ENCODE measurements at regions not wholly inside any gene's neighbourhood (a gene's known extent, or its start where the extent isn't known, plus 50 kb on each side); places are given as distances from the start of the nearest gene placed in this dataset.

DNA sequence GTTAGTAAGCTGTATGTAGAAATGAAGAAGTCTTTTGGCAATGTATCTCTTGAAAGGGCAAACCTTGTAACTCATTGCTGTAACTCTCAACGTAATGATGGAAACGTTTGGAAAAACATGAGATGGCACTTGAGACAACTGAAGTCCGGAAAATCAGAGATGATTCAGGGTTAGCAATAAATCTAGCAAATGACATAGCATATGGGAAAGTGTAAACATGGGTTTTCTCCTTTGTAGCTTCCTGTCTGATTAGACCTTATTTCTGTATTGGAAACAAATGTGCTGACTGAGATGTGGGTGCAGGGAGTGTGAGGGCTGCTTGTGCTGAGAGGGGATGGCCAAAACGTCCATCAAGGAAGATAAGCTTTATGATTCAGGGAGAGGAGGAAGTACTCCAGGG, 110.7 kb upstream of the FAM20A start:
- H3K79me2 ChIP-seq (ENCODE audit: control insufficient read depth, insufficient read depth, low read length), result no peaks in the 10 kb centered on the region
- no peak overlapping the region for H2AFZ ChIP-seq (ENCODE audit: control insufficient read depth, low read depth, low read length)
- H4K20me1 ChIP-seq (ENCODE audit: control insufficient read depth, insufficient read depth), result no peaks in the 10 kb centered on the region
- ATAC-seq, result no peak
- ChIA-PET RAD21 (ENCODE audit: unreplicated experiment) (interaction anchor here (0.7 kb wide), 1 partner anchor 52 kb away, joined by 3 read pairs; no protein-coding TSS in a partner anchor), SMC1A (ENCODE audit: uncharacterized antibody, unreplicated experiment) (no interaction called here), CTCF (no interaction called here), POLR2A (no interaction called here)
- no peak overlapping the region for H3K9ac ChIP-seq (ENCODE audit: control insufficient read depth, insufficient read depth, low read length)
- H3K4me1 ChIP-seq (ENCODE audit: control insufficient read depth, insufficient read depth, low read length), result no peaks in the 10 kb centered on the region
- no peaks in the 10 kb centered on the region for H3K27me3 ChIP-seq (replicated peaks in 1 of 2; ENCODE audit: control insufficient read depth in 2 of 2, insufficient read depth in 2 of 2, low read length in 1 of 2)
- H3K4me2 ChIP-seq (ENCODE audit: control insufficient read depth, insufficient read depth), result no peak overlapping the region
- in situ Hi-C loops (cut with MboI), result no loop called here
- no peak overlapping the region for H3K4me3 ChIP-seq
- TF ChIP-seq ZNF24 (IDR thresholded peaks at IDR 0.05), result no peak
- no peak for TF ChIP-seq RAD51 (IDR thresholded peaks at IDR 0.05)
- no peaks in the 10 kb centered on the region for H3K36me3 ChIP-seq (ENCODE audit: control insufficient read depth in 2 of 2, insufficient read depth in 2 of 2, low read length in 1 of 2)
- no peaks in the 10 kb centered on the region for H3K9me3 ChIP-seq (replicated peaks; ENCODE audit: control insufficient read depth, insufficient read depth, low read length)
- intact Hi-C loops (cut with micrococcal nuclease; ENCODE audit: unreplicated experiment), result no loop called here
- 2% methylated on average over 4 of the region's 4 CpGs for WGBS (ENCODE audit: insufficient coverage, insufficient replicate concordance, low lambda C conversion rate, missing lambda C conversion rate)
- FAIRE-seq, result no peak
- H3K27ac ChIP-seq (ENCODE audit: control insufficient read depth, insufficient read depth), result no peak overlapping the region
- no TSS peak for BruUV-seq (replicated peaks)
- DNase-seq (ENCODE audit: low read depth, low spot score), result no peak

GRCh38 chr17:68710976-68711375, 109.8 kb upstream of the FAM20A start:
- CTCF ChIA-PET, result no interaction called here

More at GRCh38 chr17:68710976-68711375, 109.8 kb upstream of the FAM20A start:
- Histone ChIP-seq H3K4me1 (ENCODE audit: control insufficient read depth, insufficient read depth, low read length) (no peaks in the 10 kb centered on the region), H3K36me3 (ENCODE audit: control insufficient read depth in 2 of 2, insufficient read depth in 2 of 2, low read length in 1 of 2) (no peaks in the 10 kb centered on the region), H3K4me3 (no peak overlapping the region), H4K20me1 (ENCODE audit: control insufficient read depth, insufficient read depth) (no peaks in the 10 kb centered on the region), H3K9ac (ENCODE audit: control insufficient read depth, insufficient read depth, low read length) (no peak overlapping the region), H2AFZ (ENCODE audit: control insufficient read depth, low read depth, low read length) (no peak overlapping the region), H3K27me3 (replicated peaks in 1 of 2; ENCODE audit: control insufficient read depth in 2 of 2, insufficient read depth in 2 of 2, low read length in 1 of 2) (no peaks in the 10 kb centered on the region; a peak in 1 of 4 replicates), H3K4me2 (ENCODE audit: control insufficient read depth, insufficient read depth) (no peak overlapping the region), H3K79me2 (ENCODE audit: control insufficient read depth, insufficient read depth, low read length) (no peaks in the 10 kb centered on the region), H3K27ac (ENCODE audit: control insufficient read depth, insufficient read depth) (no peak overlapping the region), H3K9me3 (replicated peaks; ENCODE audit: control insufficient read depth, insufficient read depth, low read length) (no peaks in the 10 kb centered on the region)
- no TSS peak for BruUV-seq (replicated peaks)
- in situ Hi-C loops (cut with MboI), result no loop called here
- ChIA-PET POLR2A (no interaction called here), RAD21 (ENCODE audit: unreplicated experiment) (no interaction called here), SMC1A (ENCODE audit: uncharacterized antibody, unreplicated experiment) (interaction anchor here (1.2 kb wide), 1 partner anchor 10 kb away, joined by 3 read pairs; no protein-coding TSS in a partner anchor)
- 50% methylated on average over 1 of the region's 1 CpG for WGBS (ENCODE audit: insufficient coverage, insufficient replicate concordance, low lambda C conversion rate, missing lambda C conversion rate)
- no peak for TF ChIP-seq RB1 (IDR thresholded peaks at IDR 0.05; ENCODE audit: borderline replicate concordance)
- TF ChIP-seq ATF7 (IDR thresholded peaks at IDR 0.05; ENCODE audit: low read depth), result no peak
- TF ChIP-seq PBX3 (IDR thresholded peaks at IDR 0.05; ENCODE audit: insufficient replicate concordance, low read depth, low read length), result no peak
- no peak for TF ChIP-seq NFYA (IDR thresholded peaks at IDR 0.05; ENCODE audit: borderline replicate concordance, low read depth, low read length)
- TF ChIP-seq SIX5 (IDR thresholded peaks at IDR 0.05; ENCODE audit: low read depth, low read length, severe bottlenecking), result no peak
- TF ChIP-seq WRNIP1 (IDR thresholded peaks at IDR 0.05; ENCODE audit: borderline replicate concordance, low read depth, low read length), result no peak
- no peak for TF ChIP-seq SMAD1 (IDR thresholded peaks at IDR 0.05; ENCODE audit: low read depth, partially characterized antibody)
- no peak for TF ChIP-seq RAD51 (IDR thresholded peaks at IDR 0.05)
- TF ChIP-seq MTA2 (IDR thresholded peaks at IDR 0.05; ENCODE audit: low read depth), result no peak
- TF ChIP-seq CREB1 (IDR thresholded peaks at IDR 0.05; ENCODE audit: low read depth), result no peak
- TF ChIP-seq PAX8 (IDR thresholded peaks at IDR 0.05), result no peak
- no peak for TF ChIP-seq POLR2A (IDR thresholded peaks at IDR 0.05; ENCODE audit: low read depth, low read length)
- TF ChIP-seq DPF2 (IDR thresholded peaks at IDR 0.05), result no peak
- no peak for TF ChIP-seq NRF1 (conservative IDR thresholded peaks at IDR 0.05; ENCODE audit: low read depth, low read length)
- no peak for TF ChIP-seq CHD4 (IDR thresholded peaks at IDR 0.05)
- TF ChIP-seq RFX5 (IDR thresholded peaks at IDR 0.05; ENCODE audit: low read depth, low read length), result no peak
- intact Hi-C loops (cut with micrococcal nuclease; ENCODE audit: unreplicated experiment), result no loop called here
- FAIRE-seq (no peak), ATAC-seq (no peak), DNase-seq (ENCODE audit: low read depth, low spot score) (no peak)
